Mucosa of stomach (tissue), 1 donor: ENCODE measurements at regions not wholly inside any gene's neighbourhood (a gene's known extent, or its start where the extent isn't known, plus 50 kb on each side); places are given as distances from the start of the nearest gene placed in this dataset.

ENCODE experiments used
- H3K27me3 ChIP-seq: one replicate; pipeline ENCODE4 v1.7.0; 2013; ENCODE audit warnings: mild to moderate bottlenecking, low read length; ENCODE audit not compliant: control insufficient read depth, insufficient read depth
- H3K36me3 ChIP-seq: one replicate; pipeline ENCODE4 v1.7.0; 2013; ENCODE audit warnings: low read length; ENCODE audit not compliant: control insufficient read depth, insufficient read depth
- H3K4me1 ChIP-seq: one replicate; pipeline ENCODE4 v1.7.0; 2013; ENCODE audit warnings: mild to moderate bottlenecking, low read length; ENCODE audit not compliant: control insufficient read depth, insufficient read depth
- H3K4me3 ChIP-seq: one replicate; pipeline ENCODE4 v1.7.0; 2013; ENCODE audit warnings: low read length
- H3K9ac ChIP-seq: one replicate; pipeline ENCODE4 v1.7.0; 2013; ENCODE audit warnings: mild to moderate bottlenecking, low read length, moderate library complexity
- H3K9me3 ChIP-seq: one replicate; pipeline ENCODE4 v1.7.0; 2013; ENCODE audit warnings: mild to moderate bottlenecking, low read length, moderate library complexity; ENCODE audit not compliant: control insufficient read depth
- donor health status: Pancreatic carcinoma.

- Histone ChIP-seq H3K9ac (no peak overlapping the region), H3K4me1 (no peaks in the 10 kb centered on the region), H3K4me3 (no peak overlapping the region), H3K27me3 (no peaks in the 10 kb centered on the region), H3K9me3 (no peaks in the 10 kb centered on the region), H3K36me3 (no peaks in the 10 kb centered on the region)
Observed at GRCh38 chr12:77477907-77478533, 352.7 kb upstream of the NAV3 start.

- Histone ChIP-seq H3K4me1 (no peaks in the 10 kb centered on the region), H3K9ac (no peak overlapping the region), H3K36me3 (no peaks in the 10 kb centered on the region), H3K27me3 (no peaks in the 10 kb centered on the region), H3K4me3 (no peak overlapping the region), H3K9me3 (no peaks in the 10 kb centered on the region)
Observed at GRCh38 chr12:77471801-77472200, 358.9 kb upstream of the NAV3 start.

DNA sequence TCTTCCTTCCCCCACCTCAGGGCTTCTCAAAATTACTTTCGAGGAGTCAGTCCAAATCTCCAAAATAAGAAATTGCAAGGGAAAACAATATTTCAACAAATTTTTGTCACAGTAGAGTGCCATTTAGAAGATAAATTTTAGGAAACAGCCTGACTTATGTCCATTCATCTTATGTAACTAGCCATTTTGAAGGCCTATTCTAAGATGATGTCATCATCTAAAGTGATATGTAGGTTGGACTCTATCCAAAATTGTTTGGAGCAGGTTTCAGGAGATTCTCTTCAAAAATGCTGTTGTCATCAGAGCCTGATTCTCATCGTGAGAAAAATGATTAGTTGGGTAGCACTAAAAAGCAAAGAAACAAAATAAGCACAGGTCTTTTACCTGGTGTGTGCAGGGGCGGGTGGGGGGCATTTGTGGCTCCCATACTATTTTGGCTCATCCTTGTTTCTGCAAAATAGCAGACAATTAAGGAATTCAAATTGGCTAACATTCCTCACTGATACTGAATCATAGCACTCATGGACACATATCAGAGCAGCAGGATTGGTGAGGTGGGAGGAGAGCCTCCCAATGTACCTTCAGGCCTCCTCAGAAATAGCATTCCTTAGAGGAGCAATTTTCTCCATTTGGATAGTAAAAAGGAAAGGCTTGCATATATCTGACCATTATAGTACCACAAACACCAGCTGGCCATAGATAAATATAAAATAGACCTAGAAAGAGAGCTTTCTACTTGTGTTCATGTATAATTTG lies 360.9 kb upstream of the NAV3 start:
- H3K27me3 ChIP-seq: no peaks in the 10 kb centered on the region
- no peak overlapping the region for H3K4me3 ChIP-seq
- H3K9me3 ChIP-seq: no peaks in the 10 kb centered on the region
- no peaks in the 10 kb centered on the region for H3K36me3 ChIP-seq
- no peak overlapping the region for H3K9ac ChIP-seq
- no peaks in the 10 kb centered on the region for H3K4me1 ChIP-seq

GRCh38 chr12:77442633-77443032 lies 377.3 kb upstream of the E2F7 start:
- H3K4me1 ChIP-seq: no peaks in the 10 kb centered on the region
- H3K9me3 ChIP-seq: no peaks in the 10 kb centered on the region
- H3K36me3 ChIP-seq: no peaks in the 10 kb centered on the region
- H3K27me3 ChIP-seq: no peaks in the 10 kb centered on the region
- no peak overlapping the region for H3K4me3 ChIP-seq
- H3K9ac ChIP-seq: no peak overlapping the region

DNA sequence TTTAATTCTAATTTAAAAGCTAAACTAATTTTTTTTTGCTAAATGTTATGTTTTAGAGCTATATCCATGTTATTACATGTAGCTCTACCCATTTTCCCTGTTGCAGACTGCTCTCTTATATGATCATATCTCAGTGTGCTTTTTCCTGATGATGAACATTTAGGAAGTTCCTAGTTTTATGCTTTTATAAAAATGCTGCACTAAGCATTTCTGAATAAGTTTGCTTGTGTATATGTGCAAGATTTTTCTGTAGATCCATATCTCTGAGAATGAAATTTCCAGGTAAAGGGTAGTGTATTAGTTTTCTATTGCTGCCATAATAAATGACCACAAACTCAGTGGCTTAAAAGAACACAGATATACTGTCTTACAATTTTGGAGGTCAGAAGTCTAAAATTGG lies 374.4 kb upstream of the E2F7 start:
- Histone ChIP-seq H3K36me3 (no peaks in the 10 kb centered on the region), H3K4me3 (no peak overlapping the region), H3K4me1 (no peaks in the 10 kb centered on the region), H3K27me3 (no peaks in the 10 kb centered on the region), H3K9ac (no peak overlapping the region), H3K9me3 (no peaks in the 10 kb centered on the region)

DNA sequence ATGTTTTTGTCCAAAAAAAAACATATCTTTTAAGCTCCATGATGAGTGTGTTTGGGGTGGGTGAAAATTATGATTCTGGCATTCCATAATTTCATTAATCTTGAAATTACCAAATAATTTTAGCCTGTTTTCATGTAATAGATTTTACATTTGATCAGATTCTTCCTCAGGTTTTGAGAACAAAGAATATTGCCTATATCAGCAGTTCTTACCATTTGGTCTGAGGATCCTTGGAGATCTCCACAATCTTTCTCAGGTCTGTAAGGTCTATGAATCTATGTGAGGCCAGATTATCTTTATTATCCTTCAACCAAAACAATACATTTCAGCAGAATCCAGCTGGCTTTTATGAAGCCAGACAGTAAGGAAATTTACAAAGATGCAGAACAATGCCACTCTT lies 373.3 kb upstream of the E2F7 start:
- Histone ChIP-seq H3K4me1 (no peaks in the 10 kb centered on the region), H3K27me3 (no peaks in the 10 kb centered on the region), H3K36me3 (no peaks in the 10 kb centered on the region)

GRCh38 chr12:77437206-77437605 lies 371.8 kb upstream of the E2F7 start:
- no peaks in the 10 kb centered on the region for H3K36me3 ChIP-seq
- no peak overlapping the region for H3K4me3 ChIP-seq
- no peaks in the 10 kb centered on the region for H3K4me1 ChIP-seq
- H3K9me3 ChIP-seq: no peaks in the 10 kb centered on the region
- no peaks in the 10 kb centered on the region for H3K27me3 ChIP-seq
- no peak overlapping the region for H3K9ac ChIP-seq

More for the DNA sequence above, 373.3 kb upstream of the E2F7 start:
- Histone ChIP-seq H3K4me3 (no peak overlapping the region), H3K9me3 (no peaks in the 10 kb centered on the region), H3K9ac (no peak overlapping the region)

- no peaks in the 10 kb centered on the region for H3K36me3 ChIP-seq
- no peaks in the 10 kb centered on the region for H3K9me3 ChIP-seq
- H3K9ac ChIP-seq: no peak overlapping the region
- no peaks in the 10 kb centered on the region for H3K27me3 ChIP-seq
- H3K4me3 ChIP-seq: no peak overlapping the region
- no peaks in the 10 kb centered on the region for H3K4me1 ChIP-seq
Observed at GRCh38 chr12:77435446-77436091, 370.2 kb upstream of the E2F7 start.

- Histone ChIP-seq H3K36me3 (no peaks in the 10 kb centered on the region), H3K4me3 (no peak overlapping the region), H3K4me1 (no peaks in the 10 kb centered on the region), H3K27me3 (no peaks in the 10 kb centered on the region), H3K9ac (no peak overlapping the region), H3K9me3 (no peaks in the 10 kb centered on the region)
Observed at GRCh38 chr12:77433799-77434198, 368.4 kb upstream of the E2F7 start.

GRCh38 chr12:77429426-77429825 lies 364.1 kb upstream of the E2F7 start:
- H3K27me3 ChIP-seq: no peaks in the 10 kb centered on the region
- H3K9me3 ChIP-seq: no peaks in the 10 kb centered on the region
- H3K4me3 ChIP-seq: no peak overlapping the region
- no peaks in the 10 kb centered on the region for H3K36me3 ChIP-seq
- no peaks in the 10 kb centered on the region for H3K4me1 ChIP-seq
- H3K9ac ChIP-seq: no peak overlapping the region

DNA sequence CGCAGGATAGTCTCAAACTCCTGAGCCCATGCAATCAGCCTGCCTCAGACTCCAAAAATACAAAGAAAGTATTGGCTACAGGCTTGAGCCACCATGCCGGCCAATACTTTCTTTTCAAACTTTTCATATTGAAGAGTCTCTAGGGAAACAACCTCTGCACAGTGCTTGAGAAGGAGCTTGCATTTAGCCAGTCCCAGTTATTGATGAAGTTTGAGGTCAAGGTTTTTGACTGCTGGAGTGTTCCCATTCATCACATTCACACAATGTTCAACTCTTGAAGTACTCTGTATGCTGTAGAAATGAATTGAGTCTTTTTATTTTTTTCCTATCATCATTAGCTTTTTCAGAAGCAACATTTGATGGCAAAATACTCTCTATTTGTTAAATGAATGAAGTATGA lies 355.8 kb upstream of the E2F7 start:
- Histone ChIP-seq H3K27me3 (no peaks in the 10 kb centered on the region), H3K9ac (no peak overlapping the region), H3K9me3 (no peaks in the 10 kb centered on the region), H3K36me3 (no peaks in the 10 kb centered on the region), H3K4me1 (no peaks in the 10 kb centered on the region), H3K4me3 (no peak overlapping the region)

GRCh38 chr12:77409551-77409950 lies 344.2 kb upstream of the E2F7 start:
- Histone ChIP-seq H3K4me1 (no peaks in the 10 kb centered on the region), H3K4me3 (no peak overlapping the region), H3K9ac (no peak overlapping the region), H3K9me3 (no peaks in the 10 kb centered on the region), H3K27me3 (no peaks in the 10 kb centered on the region), H3K36me3 (no peaks in the 10 kb centered on the region)
